ENCODE measurements at regions not wholly inside any gene's neighbourhood (a gene's known extent, or its start where the extent isn't known, plus 50 kb on each side); places are given as distances from the start of the nearest gene placed in this dataset.
"Not testable (repeated sequence)": the region's sequence is repeated elsewhere in the genome, so short reads cannot be mapped to it uniquely, and the experiment has no call there.

- peak; percentile 36 for DNase-seq
Observed at GRCh38 chr11:22920939-22921565, 60.8 kb upstream of the CCDC179 start.

- no peak for DNase-seq
Observed at GRCh38 chr11:22922672-22923071, 62.4 kb upstream of the CCDC179 start.

GRCh38 chr11:22923561-22923960, 63.3 kb upstream of the CCDC179 start:
- DNase-seq = no peak

- no peak for DNase-seq
Observed at GRCh38 chr11:22926341-22926740, 66.1 kb upstream of the CCDC179 start.

GRCh38 chr11:22927793-22928192, 67.5 kb upstream of the CCDC179 start:
- no peak for DNase-seq

- no peak for DNase-seq
Observed at GRCh38 chr11:22928207-22928917, 68.1 kb upstream of the CCDC179 start.

GRCh38 chr11:22930816-22931594, 70.7 kb upstream of the CCDC179 start:
- no peak for DNase-seq

- DNase-seq = no peak
Observed at GRCh38 chr11:22938691-22939090, 78.4 kb upstream of the CCDC179 start.

GRCh38 chr11:22941544-22941943, 81.3 kb upstream of the CCDC179 start:
- DNase-seq = not testable (repeated sequence)

- no peak for DNase-seq
Observed at GRCh38 chr11:22957786-22958185, 97.5 kb upstream of the CCDC179 start.

- no peak for DNase-seq
Observed at GRCh38 chr11:22974251-22974650, 114.0 kb upstream of the CCDC179 start.

- no peak for DNase-seq
Observed at GRCh38 chr11:22976146-22976545, 115.9 kb upstream of the CCDC179 start.

GRCh38 chr11:22982903-22983302, 122.6 kb upstream of the CCDC179 start:
- no peak for DNase-seq

GRCh38 chr11:22984045-22984444, 123.8 kb upstream of the CCDC179 start:
- DNase-seq = no peak

- no peak for DNase-seq
Observed at GRCh38 chr11:22989371-22989770, 129.1 kb upstream of the CCDC179 start.

GRCh38 chr11:22991196-22991595, 130.9 kb upstream of the CCDC179 start:
- no peak for DNase-seq

GRCh38 chr11:23006730-23007129, 146.5 kb upstream of the CCDC179 start:
- DNase-seq = no peak

GRCh38 chr11:23010790-23011335, 150.6 kb upstream of the CCDC179 start:
- no peak for DNase-seq

GRCh38 chr11:23012930-23013329, 152.7 kb upstream of the CCDC179 start:
- DNase-seq = no peak

GRCh38 chr11:23013509-23013908, 153.2 kb upstream of the CCDC179 start:
- no peak for DNase-seq

GRCh38 chr11:23021287-23021863, 161.1 kb upstream of the CCDC179 start:
- DNase-seq = no peak

- no peak for DNase-seq
Observed at GRCh38 chr11:23022854-23023253, 162.6 kb upstream of the CCDC179 start.

- DNase-seq = no peak
Observed at GRCh38 chr11:23023319-23023718, 163.0 kb upstream of the CCDC179 start.
